COLO668 (cell line): ENCODE measurements at regions not wholly inside any gene's neighbourhood (a gene's known extent, or its start where the extent isn't known, plus 50 kb on each side); places are given as distances from the start of the nearest gene placed in this dataset.

Experiments used
- DNase-seq: peaks from one replicate; lab custom pipeline; 2025; ENCODE audit not compliant: unreplicated experiment; lab: John Stamatoyannopoulos, UW

DNA sequence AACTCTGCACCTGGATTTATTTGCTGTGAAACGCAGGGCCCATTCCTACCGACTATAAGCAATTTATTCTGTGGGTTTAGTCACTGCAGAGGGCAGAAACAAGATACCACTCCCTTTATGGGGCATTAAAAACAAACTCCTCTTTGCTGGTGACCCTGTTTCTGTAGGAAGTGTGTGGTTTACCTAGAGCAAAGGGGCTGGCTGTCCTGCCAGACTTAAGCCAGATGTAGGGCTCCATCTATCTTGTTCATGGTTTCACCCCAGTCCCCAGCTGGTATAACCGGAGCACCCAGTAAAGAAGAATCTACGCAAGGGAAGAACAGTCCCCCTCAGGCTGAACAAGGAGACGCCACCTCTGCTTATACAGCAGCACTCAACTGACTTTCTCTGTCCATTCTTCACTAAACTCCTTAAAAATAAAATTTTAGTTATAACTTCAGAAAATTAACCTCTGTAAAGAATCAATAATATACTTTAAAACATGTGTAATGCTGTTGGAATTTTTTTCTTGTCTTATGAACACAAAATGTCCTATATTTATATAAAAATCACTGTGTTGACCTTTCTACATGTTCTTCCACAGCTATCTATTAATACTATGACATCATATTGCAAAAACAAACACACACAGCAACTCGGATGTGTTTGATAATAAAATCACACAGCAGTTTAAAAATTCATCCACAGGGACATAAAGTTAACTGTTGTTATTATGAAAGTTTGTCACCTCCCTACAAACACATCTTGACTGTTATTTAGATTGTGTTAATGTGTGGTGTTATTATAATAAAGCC lies 126.1 kb upstream of the RPS6KA2 start:
- DNase-seq, result no peak

GRCh38 chr6:166752097-166752496 lies 125.0 kb upstream of the RPS6KA2 start:
- no peak for DNase-seq

DNA sequence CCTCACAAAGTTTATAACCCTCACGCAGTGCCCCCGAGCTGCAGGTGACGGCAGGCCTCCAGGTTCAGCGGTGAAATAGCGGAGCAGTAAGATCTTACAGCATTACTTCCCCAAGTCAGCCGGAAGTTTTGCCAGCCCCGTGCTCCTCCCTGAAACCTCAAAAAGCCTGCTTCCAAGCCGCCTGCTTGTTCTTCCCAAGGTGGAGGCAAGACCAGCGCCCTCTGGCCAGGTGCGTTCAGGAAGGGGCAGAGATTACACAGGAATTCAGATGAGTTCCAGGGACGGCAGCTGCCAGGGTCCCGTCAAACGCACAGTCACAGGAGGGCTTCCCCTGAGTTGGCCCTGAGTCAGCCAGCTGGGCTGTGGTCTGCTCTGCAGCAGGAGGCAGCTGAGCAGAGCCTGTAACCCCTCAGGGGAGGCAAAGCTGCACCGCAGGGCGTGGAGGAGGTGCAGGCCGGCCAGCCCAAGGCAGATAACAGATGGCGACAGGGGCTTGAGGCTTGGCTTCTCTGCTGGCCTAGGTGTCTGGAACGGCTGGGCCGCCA lies 124.1 kb upstream of the RPS6KA2 start:
- DNase-seq, result peak; percentile 10

DNA sequence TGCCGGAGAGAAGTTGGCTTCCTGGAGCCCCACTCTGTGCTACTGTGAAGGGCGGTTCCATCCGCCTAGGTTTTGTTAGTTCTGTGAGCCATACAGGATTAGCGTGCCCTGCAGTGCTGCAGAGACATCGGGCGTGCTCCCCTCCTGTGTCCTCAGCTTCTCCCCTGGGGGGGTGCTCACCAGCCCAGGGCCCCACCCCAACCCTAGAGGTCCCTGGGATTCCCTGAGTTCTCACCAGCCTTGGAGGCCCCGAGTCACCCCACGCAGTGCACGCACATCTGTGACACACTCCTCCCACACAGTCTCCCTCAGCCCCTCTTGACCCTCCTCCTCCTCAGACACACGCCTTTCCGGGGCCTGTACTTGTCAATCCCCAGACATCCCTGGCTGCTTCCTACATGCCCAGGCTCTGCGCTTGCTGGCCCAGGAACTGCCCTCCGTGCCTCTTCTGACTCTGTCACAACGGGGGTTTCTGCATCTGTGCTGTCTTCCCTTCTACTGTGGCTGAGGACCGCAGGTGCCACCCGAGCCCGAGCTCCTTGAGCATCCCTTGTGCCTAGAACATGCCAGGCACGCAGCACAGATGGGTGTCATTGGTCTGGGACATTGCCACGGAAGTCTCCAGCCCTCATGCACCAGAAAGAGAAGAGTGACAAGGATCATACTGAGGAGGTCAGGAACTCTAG lies 123.2 kb upstream of the RPS6KA2 start:
- DNase-seq, result no peak

DNA sequence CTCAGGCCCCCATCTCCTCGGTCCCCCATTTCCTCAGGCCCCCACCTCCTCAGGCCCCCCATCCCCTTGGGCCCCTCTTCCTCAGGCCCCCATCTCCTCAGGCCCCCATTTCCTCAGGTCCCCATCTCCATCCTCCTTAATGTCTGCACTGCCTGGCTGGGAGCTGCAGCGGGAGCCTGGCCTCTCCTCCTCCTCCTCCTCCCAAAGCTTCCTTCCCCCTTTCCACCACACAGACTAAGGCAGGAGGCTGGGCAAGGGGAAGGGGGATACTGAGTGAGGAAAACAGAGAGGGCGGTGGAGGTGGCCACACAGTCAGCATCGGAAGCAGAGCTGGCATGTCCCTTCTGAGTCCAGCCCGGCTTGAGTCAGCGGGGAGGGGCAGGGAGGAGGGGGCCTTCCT lies 122.6 kb upstream of the RPS6KA2 start:
- no peak for DNase-seq

DNA sequence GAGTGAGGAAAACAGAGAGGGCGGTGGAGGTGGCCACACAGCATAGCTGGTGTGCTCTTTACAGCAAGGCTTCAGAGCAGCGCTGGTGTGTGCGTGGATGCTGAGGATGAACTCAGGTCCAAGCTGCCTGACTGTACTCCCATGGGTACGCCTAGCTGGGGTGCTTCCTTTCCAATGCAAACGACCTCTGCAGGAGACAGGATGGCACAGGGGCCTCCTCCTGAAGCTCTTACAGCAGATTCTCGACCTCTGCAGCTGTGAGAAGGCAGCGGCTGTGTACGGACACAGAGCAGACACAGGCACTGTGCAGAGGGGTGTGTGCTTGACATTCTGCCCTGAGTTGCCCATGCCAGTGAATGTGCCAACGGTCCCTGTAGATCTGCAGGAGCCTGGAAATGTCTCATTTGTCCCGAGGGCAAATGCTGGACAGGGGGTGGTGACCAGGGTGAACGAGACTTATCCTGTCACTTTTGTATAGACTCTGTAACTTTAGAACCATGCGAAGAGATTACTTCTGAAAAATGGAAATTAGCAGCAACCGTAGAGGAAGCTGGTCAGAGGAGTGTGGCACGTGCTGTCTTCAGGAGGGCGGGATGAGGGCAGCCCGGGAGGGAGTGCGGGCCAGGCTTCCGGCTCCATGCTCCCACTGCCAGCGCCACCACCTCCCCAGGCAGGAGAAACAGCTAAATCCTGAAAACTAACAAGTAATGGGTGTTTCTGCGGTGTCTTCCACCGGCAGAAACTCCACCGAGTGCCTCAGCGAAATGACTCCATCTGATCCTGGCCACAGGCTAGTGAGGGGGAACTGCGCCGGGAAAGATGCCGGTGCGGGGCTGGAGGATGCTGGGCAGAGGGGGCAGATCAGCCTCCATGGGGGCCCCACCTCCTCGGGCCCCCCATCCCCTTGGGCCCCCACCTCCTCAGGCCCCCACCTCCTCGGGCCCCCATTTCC lies 120.9 kb upstream of the RPS6KA2 start:
- DNase-seq, result no peak

- no peak for DNase-seq
These were observed 119.0 kb upstream of the RPS6KA2 start for GRCh38 chr6:166745801-166746668.

DNA sequence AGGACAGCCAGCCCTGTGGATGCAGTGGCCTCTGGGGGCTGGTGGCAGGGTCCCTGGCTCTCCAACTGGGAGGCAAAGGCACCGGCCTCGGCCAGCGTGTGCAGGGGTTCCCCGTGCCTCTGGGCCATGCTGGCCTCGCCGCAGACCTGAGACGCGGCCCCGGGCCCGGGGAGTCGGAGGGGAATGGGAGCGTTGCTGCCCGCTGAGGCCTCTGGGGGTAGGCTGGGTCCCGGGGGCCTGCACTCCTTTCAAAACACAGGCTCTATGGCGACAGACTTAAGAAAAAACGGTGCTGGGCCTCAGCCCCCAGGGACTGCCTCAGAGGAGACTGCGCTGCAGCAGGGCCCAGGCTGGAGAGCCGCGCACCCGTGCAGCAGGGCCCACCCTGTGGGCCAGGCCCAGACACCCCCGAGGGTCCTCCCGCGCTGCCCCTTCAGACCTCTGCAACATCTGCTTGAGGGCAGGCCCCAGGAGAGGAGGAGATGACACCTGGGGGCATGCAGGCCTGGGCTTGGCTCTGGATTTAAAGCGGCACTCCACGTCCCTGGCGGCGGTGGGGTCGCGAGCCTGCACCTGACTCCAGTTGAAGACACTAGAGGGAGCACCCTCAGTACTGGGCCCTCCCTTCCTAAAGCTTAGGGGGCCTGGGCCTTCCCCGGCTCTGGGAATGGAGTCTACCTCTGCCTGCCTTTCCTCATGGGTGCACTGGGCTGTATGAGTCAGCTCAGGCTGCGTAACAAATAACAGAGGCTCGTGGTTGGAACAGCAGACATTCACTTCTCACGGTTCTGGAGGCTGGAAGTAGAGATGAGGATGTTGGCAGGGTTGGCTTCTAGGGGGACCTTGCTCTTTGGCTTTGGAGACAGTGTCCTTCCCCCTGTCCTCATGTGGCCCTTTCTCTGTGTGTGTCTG lies 117.4 kb upstream of the RPS6KA2 start:
- DNase-seq, result no peak

GRCh38 chr6:166743406-166744222 lies 116.6 kb upstream of the RPS6KA2 start:
- DNase-seq, result no peak

- no peak for DNase-seq
These were observed 115.9 kb upstream of the RPS6KA2 start for GRCh38 chr6:166742981-166743380.

DNA sequence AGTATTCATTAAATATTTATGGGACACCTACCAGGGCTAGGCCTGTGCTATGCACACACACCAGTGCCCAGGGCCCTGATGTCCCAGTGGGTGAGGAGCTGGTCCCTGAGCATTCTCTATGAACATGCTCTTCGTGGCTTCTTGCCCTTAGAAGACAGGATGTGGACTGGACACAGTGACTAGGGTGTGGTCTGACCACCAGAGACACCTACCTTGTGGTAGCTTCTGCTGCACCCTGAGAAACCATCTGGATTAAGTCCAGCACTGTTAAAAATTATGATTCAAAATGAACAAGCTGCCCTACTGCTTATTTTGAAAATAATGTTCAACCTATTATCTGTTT lies 112.9 kb upstream of the RPS6KA2 start:
- DNase-seq, result no peak

- no peak for DNase-seq
These were observed 112.3 kb upstream of the RPS6KA2 start for GRCh38 chr6:166739117-166739975.

DNA sequence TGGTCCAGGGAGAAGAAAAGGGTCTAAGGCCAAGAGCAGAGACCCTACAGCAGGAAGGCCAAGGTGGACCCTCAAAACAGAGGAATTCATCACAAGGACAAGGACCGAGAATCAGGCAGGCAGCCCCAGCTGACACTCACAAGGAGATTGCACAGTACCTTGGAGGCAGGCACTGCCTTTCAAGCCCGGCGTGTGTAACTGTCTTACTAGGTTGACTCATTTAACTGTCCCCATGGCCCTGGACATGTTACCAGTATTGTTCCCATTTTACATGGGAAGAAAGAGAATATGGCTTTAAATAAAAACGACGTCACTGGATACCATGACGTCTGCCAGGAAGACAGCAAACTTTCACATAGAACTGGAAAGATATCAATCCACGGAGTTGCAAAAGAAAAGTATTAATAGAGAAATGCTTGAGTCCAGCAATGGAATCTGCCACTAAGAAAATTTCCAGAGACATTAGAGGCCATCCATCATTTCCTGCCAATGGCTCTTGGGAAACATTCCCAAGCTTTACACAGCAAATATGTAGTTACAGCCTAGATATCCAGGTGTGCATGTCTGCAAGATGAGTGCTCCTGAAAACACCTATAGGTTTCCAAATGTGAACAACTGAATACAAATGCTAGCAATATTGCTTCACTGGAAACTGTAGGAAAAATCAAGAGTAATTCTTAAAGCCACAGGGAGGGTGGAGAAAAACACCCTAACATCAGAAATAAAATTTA lies 111.5 kb upstream of the RPS6KA2 start:
- DNase-seq, result no peak

DNA sequence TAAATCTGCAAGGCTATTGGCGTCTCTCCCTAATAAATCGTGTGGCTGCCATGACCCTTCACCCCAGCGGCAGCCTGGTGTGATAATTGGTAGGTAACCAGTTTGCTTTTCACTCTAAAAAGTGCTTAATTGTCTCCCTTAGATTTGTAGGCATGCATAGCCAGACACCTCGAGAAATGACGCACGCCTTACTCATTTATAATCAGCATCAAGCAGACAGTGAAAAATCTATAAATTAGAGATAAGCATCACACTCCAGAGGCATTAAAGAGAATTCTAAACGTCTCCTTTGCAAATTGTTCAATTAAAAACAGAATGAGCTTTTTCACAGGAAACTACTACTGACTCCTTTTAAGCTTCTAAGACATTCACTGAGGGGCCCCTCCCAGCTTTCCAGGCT lies 110.2 kb upstream of the RPS6KA2 start:
- no peak for DNase-seq

DNA sequence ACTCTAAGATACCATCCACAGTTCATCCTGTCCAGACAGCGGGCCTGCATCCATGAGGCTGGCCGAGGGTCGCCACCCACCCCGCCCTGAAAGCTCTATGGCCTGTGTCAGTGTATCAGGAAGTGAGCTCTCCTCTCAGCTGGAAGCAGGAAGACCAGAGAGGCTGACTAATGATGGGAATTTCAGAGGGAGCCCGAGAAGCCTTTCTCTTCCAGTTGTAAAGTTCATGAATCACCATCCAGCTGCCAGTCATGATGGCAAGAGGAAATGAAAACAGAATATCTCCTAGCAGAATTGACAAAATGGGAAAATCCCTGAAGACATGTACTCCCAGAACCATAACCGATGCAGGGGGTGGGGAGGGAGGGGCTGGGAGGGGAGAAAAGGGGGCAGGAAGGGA lies 109.6 kb upstream of the RPS6KA2 start:
- no peak for DNase-seq

DNA sequence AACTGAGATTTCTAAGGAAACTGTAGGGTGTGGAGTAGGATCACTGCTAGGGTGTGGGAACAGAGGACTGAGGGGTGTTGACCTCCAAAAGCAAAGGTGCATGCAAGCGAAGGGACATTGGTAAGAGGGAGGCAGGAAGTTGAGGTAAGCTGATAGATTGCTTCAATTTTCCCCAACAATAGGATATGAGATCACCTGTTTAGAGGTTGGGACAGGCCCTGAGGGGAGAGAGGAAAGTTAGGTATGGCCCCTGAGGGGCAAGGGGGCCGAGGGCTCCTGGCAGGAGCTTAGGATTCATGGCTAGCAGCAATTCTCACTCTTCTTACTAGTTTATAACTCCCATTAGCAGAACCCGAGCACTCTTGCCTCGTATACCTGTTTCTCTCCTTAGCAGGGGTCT lies 106.8 kb upstream of the RPS6KA2 start:
- DNase-seq, result no peak

GRCh38 chr6:166729658-166730057 lies 102.6 kb upstream of the RPS6KA2 start:
- no peak for DNase-seq
